Mesendoderm (in vitro differentiated cells): ENCODE measurements at regions not wholly inside any gene's neighbourhood (a gene's known extent, or its start where the extent isn't known, plus 50 kb on each side); places are given as distances from the start of the nearest gene placed in this dataset.

Experiments used
- DNase-seq: peaks from one replicate; pipeline ENCODE4 v3.0.0; 2013
- H2AK5ac ChIP-seq: 2 replicates; pipeline ENCODE4 v1.6.1; 2013; ENCODE audit warnings: low read length, inconsistent platforms
- H2BK120ac ChIP-seq: 2 replicates; pipeline ENCODE4 v1.6.1; 2013; ENCODE audit warnings: low read depth, mild to moderate bottlenecking, low read length, moderate library complexity, mixed read lengths
- H2BK15ac ChIP-seq: replicated peaks from 2 replicates; pipeline ENCODE4 v1.6.1; 2013; ENCODE audit warnings: low read depth, mild to moderate bottlenecking, moderate library complexity
- H2BK5ac ChIP-seq: 2 replicates; pipeline ENCODE4 v1.6.1; 2013; ENCODE audit warnings: low read length, inconsistent platforms
- H3K18ac ChIP-seq: 2 replicates; pipeline ENCODE4 v1.6.1; 2013; ENCODE audit warnings: mild to moderate bottlenecking, low read length, mixed read lengths
- H3K23ac ChIP-seq: one replicate; pipeline ENCODE4 v1.6.1; 2013; ENCODE audit warnings: low read length
- H3K27ac ChIP-seq: 2 replicates; pipeline ENCODE4 v1.5.1; 2013; ENCODE audit warnings: low read depth, mild to moderate bottlenecking, inconsistent platforms, low read length, moderate library complexity
- H3K27me3 ChIP-seq: 2 replicates; pipeline ENCODE4 v1.6.1; 2013; ENCODE audit warnings: low read length, control low read depth, mild to moderate bottlenecking, inconsistent platforms; ENCODE audit not compliant: insufficient read depth, poor library complexity
- H3K36me3 ChIP-seq: 2 replicates; pipeline ENCODE4 v1.6.1; 2013; ENCODE audit warnings: low read length, inconsistent platforms; ENCODE audit not compliant: control insufficient read depth, insufficient read depth
- H3K4ac ChIP-seq: one replicate; pipeline ENCODE4 v1.6.1; 2013; ENCODE audit warnings: low read depth, mild to moderate bottlenecking, low read length, moderate library complexity
- H3K4me1 ChIP-seq: 2 replicates; pipeline ENCODE4 v1.6.1; 2013; ENCODE audit warnings: low read depth, low read length, inconsistent platforms; ENCODE audit not compliant: control insufficient read depth
- H3K4me2 ChIP-seq: 2 replicates; pipeline ENCODE4 v1.6.1; 2013; ENCODE audit warnings: low read length
- H3K4me3 ChIP-seq: 2 replicates; pipeline ENCODE4 v1.5.1; 2013; ENCODE audit warnings: mild to moderate bottlenecking, low read length
- H3K56ac ChIP-seq: one replicate; pipeline ENCODE4 v1.6.1; 2013; ENCODE audit warnings: low read length
- H3K79me1 ChIP-seq: 2 replicates; pipeline ENCODE4 v1.6.1; 2013; ENCODE audit warnings: low read length, inconsistent platforms
- H3K79me2 ChIP-seq: 2 replicates; pipeline ENCODE4 v1.6.1; 2013; ENCODE audit warnings: mild to moderate bottlenecking, low read length; ENCODE audit not compliant: control insufficient read depth, insufficient read depth
- H3K9ac ChIP-seq: 2 replicates; pipeline ENCODE4 v1.6.1; 2013; ENCODE audit warnings: low read length, inconsistent platforms
- H4K5ac ChIP-seq: one replicate; pipeline ENCODE4 v1.6.1; 2013; ENCODE audit warnings: low read length
- H4K8ac ChIP-seq: one replicate; pipeline ENCODE4 v1.6.1; 2013; ENCODE audit warnings: low read depth, mild to moderate bottlenecking, control low read depth, low read length, moderate library complexity
- WGBS: extraction: QIAGEN DNeasy Blood & Tissue Kit; methylation state at CpG from one replicate; pipeline ENCODE4 v1.1.7; 2013; ENCODE audit warnings: low lambda C conversion rate, missing lambda C conversion rate; ENCODE audit not compliant: insufficient coverage; ENCODE audit errors: extremely low coverage; 5-methylcytosine and 5-hydroxymethylcytosine counted together

- Histone ChIP-seq H3K27me3 (no peaks in the 10 kb centered on the region), H3K79me2 (no peaks in the 10 kb centered on the region), H3K27ac (no peak overlapping the region), H2BK5ac (no peak overlapping the region), H3K4me3 (no peak overlapping the region), H4K5ac (no peak overlapping the region), H2BK15ac (no peak overlapping the region), H3K4me2 (no peak overlapping the region), H3K56ac (no peak overlapping the region), H3K4me1 (peaks cover 8% of the 10 kb centered on the region), H3K79me1 (no peaks in the 10 kb centered on the region), H3K4ac (no peak overlapping the region), H2BK120ac (no peak overlapping the region), H2AK5ac (no peak overlapping the region), H3K18ac (no peak overlapping the region), H3K23ac (no peak overlapping the region), H3K9ac (no peak overlapping the region), H3K36me3 (no peaks in the 10 kb centered on the region), H4K8ac (no peak overlapping the region)
- no CpG with 5 or more reads among the region's 9 CpGs for WGBS
- peak; percentile 50 for DNase-seq
Measured at GRCh38 chr17:70677783-70678647, 508.7 kb downstream of the KCNJ2 start.

DNA sequence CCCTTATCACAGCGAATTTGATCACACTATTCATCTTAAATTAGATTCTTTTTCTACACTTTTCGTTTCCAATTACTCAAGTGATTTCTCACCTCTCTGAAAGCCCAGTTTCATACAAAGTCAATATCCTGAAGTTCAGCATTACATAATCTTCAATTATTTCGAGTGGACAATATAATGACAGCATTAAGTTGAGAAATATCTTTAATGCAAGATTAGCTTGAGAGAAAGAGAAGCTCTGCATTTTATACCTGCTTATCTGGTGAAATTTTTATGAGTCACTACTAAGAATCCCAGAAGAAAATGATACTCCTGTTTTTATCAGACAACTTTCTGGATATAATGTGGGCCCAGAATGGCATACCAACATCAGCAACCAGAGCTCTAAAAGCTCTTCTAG lies 509.6 kb downstream of the KCNJ2 start:
- H2BK120ac ChIP-seq = no peak overlapping the region

GRCh38 chr17:70683936-70684335 lies 514.6 kb downstream of the KCNJ2 start:
- Histone ChIP-seq H3K36me3 (no peaks in the 10 kb centered on the region), H3K23ac (no peak overlapping the region), H3K18ac (no peak overlapping the region), H3K4ac (no peak overlapping the region), H4K8ac (no peak overlapping the region), H3K4me2 (no peak overlapping the region), H4K5ac (no peak overlapping the region), H2BK120ac (no peak overlapping the region), H3K79me1 (no peaks in the 10 kb centered on the region), H2AK5ac (no peak overlapping the region), H3K27ac (no peak overlapping the region), H3K27me3 (no peaks in the 10 kb centered on the region), H3K4me3 (no peak overlapping the region), H2BK5ac (no peak overlapping the region), H3K56ac (no peak overlapping the region), H3K79me2 (no peaks in the 10 kb centered on the region), H3K4me1 (no peaks in the 10 kb centered on the region), H2BK15ac (no peak overlapping the region), H3K9ac (no peak overlapping the region)
- DNase-seq = peak; percentile 28
- WGBS = no CpG with 5 or more reads among the region's 4 CpGs

More for the DNA sequence above, 509.6 kb downstream of the KCNJ2 start:
- Histone ChIP-seq H3K36me3 (no peaks in the 10 kb centered on the region), H3K4me1 (peaks cover 8% of the 10 kb centered on the region), H3K79me1 (no peaks in the 10 kb centered on the region), H3K4me2 (no peak overlapping the region), H3K4ac (no peak overlapping the region), H3K23ac (no peak overlapping the region), H2AK5ac (no peak overlapping the region), H2BK5ac (no peak overlapping the region), H3K18ac (no peak overlapping the region), H3K27me3 (no peaks in the 10 kb centered on the region), H3K79me2 (no peaks in the 10 kb centered on the region), H4K5ac (no peak overlapping the region), H4K8ac (no peak overlapping the region), H3K56ac (no peak overlapping the region), H2BK15ac (no peak overlapping the region), H3K9ac (no peak overlapping the region), H3K4me3 (no peak overlapping the region), H3K27ac (no peak overlapping the region)
- WGBS = 100% methylated on average over 1 of the region's 3 CpGs
- no peak for DNase-seq

DNA sequence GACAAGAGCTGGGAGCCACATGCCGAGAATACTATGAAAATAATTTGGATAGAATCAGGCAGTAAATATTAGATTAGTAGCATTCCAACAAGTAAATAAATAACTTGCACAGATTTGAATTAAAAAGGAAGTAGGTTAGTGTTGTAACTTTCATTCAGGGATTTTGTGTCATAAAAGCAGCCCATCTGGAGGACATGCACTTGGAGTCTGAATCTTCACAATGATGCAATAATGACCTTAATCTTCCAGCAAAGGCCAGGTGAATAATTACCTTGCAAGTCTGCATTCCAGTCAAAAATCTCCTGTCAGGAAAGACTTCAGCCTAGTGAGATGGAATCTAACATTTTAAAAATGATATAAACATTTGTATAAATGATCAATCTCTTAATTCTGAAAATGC lies 518.1 kb downstream of the KCNJ2 start:
- no CpG with 5 or more reads among the region's 1 CpG for WGBS
- Histone ChIP-seq H3K9ac (no peak overlapping the region), H2BK5ac (no peak overlapping the region)

DNA sequence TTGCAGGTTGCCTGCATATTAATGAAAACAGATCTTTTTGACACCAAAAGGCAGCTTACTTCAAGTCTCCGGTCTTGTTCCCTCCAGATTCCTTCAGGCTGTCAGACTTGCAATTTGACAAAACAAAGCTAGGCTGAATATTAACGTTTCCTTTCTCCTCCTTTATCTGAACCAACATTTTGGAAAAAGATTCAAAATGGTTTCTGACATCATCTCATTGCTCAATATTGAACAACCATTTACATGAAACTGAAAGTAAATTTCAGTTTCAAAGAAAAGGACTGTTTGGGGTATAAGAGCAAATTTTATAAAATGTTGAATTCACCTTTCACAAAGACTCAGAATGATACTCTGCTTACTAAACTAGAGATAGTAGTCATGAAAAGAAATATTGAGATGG lies 521.8 kb downstream of the KCNJ2 start:
- Histone ChIP-seq H3K18ac (no peak overlapping the region), H3K4me3 (no peak overlapping the region), H3K36me3 (no peaks in the 10 kb centered on the region), H3K4me1 (no peaks in the 10 kb centered on the region), H3K27me3 (no peaks in the 10 kb centered on the region), H2BK120ac (no peak overlapping the region), H3K4me2 (no peak overlapping the region), H2BK15ac (no peak overlapping the region), H4K5ac (no peak overlapping the region), H3K4ac (no peak overlapping the region), H3K23ac (no peak overlapping the region), H2BK5ac (no peak overlapping the region), H3K79me2 (no peaks in the 10 kb centered on the region), H2AK5ac (no peak overlapping the region), H3K56ac (no peak overlapping the region), H3K79me1 (no peaks in the 10 kb centered on the region), H3K9ac (no peak overlapping the region), H3K27ac (no peak overlapping the region), H4K8ac (no peak overlapping the region)
- no CpG with 5 or more reads among the region's 2 CpGs for WGBS
- no peak for DNase-seq

More for the DNA sequence above, 518.1 kb downstream of the KCNJ2 start:
- H2BK120ac ChIP-seq = no peak overlapping the region
- H3K4ac ChIP-seq = no peak overlapping the region
- H3K27ac ChIP-seq = no peak overlapping the region
- H2BK15ac ChIP-seq = no peak overlapping the region
- H3K36me3 ChIP-seq = no peaks in the 10 kb centered on the region
- H2AK5ac ChIP-seq = no peak overlapping the region
- H3K56ac ChIP-seq = no peak overlapping the region
- H4K8ac ChIP-seq = no peak overlapping the region
- DNase-seq = peak; percentile 18
- no peak overlapping the region for H3K4me2 ChIP-seq
- H3K4me1 ChIP-seq = no peaks in the 10 kb centered on the region
- no peaks in the 10 kb centered on the region for H3K79me2 ChIP-seq
- H4K5ac ChIP-seq = no peak overlapping the region
- H3K23ac ChIP-seq = no peak overlapping the region
- H3K27me3 ChIP-seq = no peaks in the 10 kb centered on the region
- no peak overlapping the region for H3K18ac ChIP-seq
- H3K79me1 ChIP-seq = no peaks in the 10 kb centered on the region
- no peak overlapping the region for H3K4me3 ChIP-seq

DNA sequence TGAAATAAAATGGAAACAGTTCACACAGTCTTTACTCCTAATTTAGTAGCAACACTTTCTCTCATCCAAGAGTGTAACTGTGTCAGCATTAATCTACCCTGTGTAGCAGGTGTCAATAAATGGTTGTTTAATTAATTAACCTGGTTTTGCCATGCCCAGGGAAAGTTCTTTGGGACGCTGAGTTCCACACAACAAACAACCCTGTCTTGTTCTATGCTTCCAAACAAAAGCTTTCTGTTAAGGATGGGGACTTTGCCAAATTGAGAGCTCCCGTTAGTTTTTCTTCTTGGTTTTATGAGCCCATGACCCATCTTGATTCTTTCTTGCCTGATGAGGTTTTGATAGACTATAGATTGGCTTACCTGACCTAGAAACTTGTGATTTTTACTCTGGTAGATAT lies 530.1 kb downstream of the KCNJ2 start:
- H3K18ac ChIP-seq = no peak overlapping the region
- no peak overlapping the region for H3K27ac ChIP-seq
- no peak overlapping the region for H3K4me2 ChIP-seq
- no peak overlapping the region for H4K5ac ChIP-seq
- DNase-seq = no peak
- H3K56ac ChIP-seq = no peak overlapping the region
- no peaks in the 10 kb centered on the region for H3K79me2 ChIP-seq
- WGBS = no CpG with 5 or more reads among the region's 2 CpGs
- no peaks in the 10 kb centered on the region for H3K36me3 ChIP-seq
- no peak overlapping the region for H2AK5ac ChIP-seq
- no peaks in the 10 kb centered on the region for H3K4me1 ChIP-seq
- H2BK5ac ChIP-seq = no peak overlapping the region
- no peak overlapping the region for H3K4me3 ChIP-seq
- no peak overlapping the region for H3K9ac ChIP-seq
- no peak overlapping the region for H2BK120ac ChIP-seq
- H3K23ac ChIP-seq = no peak overlapping the region
- H3K4ac ChIP-seq = no peak overlapping the region
- H2BK15ac ChIP-seq = no peak overlapping the region
- H3K27me3 ChIP-seq = no peaks in the 10 kb centered on the region
- no peaks in the 10 kb centered on the region for H3K79me1 ChIP-seq
- no peak overlapping the region for H4K8ac ChIP-seq
